Astrocyte of the spinal cord (primary cell): ENCODE measurements at regions not wholly inside any gene's neighbourhood (a gene's known extent, or its start where the extent isn't known, plus 50 kb on each side); places are given as distances from the start of the nearest gene placed in this dataset.

Experiments
- DNase-seq: peaks from one replicate; pipeline ENCODE4 v3.0.0; 2011; ENCODE audit warnings: low read depth, low spot score
- H3K4me3 ChIP-seq: 2 replicates; pipeline ENCODE4 v1.5.1; 2011; ENCODE audit warnings: low read depth, mild to moderate bottlenecking, low read length, moderate library complexity
- CTCF ChIP-seq: IDR thresholded peaks from 2 replicates; pipeline ENCODE4 v1.5.1; 2012; ENCODE audit warnings: low read depth, mild to moderate bottlenecking, low read length, inconsistent platforms
- in situ Hi-C: cut with HindIII; loops from 2 replicates; pipeline ENCODE4 v1.10.0; 2017; ENCODE audit warnings: low sequenced_read_pairs

- in situ Hi-C loops = no loop called here
- DNase-seq = no peak
- no peak for TF ChIP-seq CTCF
- no peak overlapping the region for H3K4me3 ChIP-seq
Observed at GRCh38 chr13:86098511-86098910, 299.3 kb upstream of the SLITRK6 start.

- no peak for DNase-seq
- no peak for TF ChIP-seq CTCF
- H3K4me3 ChIP-seq = no peak overlapping the region
- in situ Hi-C loops = no loop called here
Observed at GRCh38 chr13:86095351-86095750, 296.1 kb upstream of the SLITRK6 start.

GRCh38 chr13:86090181-86090580 is 291.0 kb upstream of the SLITRK6 start:
- in situ Hi-C loops = no loop called here
- DNase-seq = no peak

GRCh38 chr13:86087244-86087643 is 288.0 kb upstream of the SLITRK6 start:
- no peak for TF ChIP-seq CTCF
- no peak overlapping the region for H3K4me3 ChIP-seq
- in situ Hi-C loops = no loop called here
- peak; percentile 25 for DNase-seq

More at GRCh38 chr13:86090181-86090580, 291.0 kb upstream of the SLITRK6 start:
- no peak for TF ChIP-seq CTCF
- no peak overlapping the region for H3K4me3 ChIP-seq

GRCh38 chr13:86085890-86086289 is 286.7 kb upstream of the SLITRK6 start:
- no peak overlapping the region for H3K4me3 ChIP-seq
- in situ Hi-C loops = no loop called here
- peak; percentile 29 for TF ChIP-seq CTCF
- peak; percentile 6 for DNase-seq

GRCh38 chr13:86082121-86082520 is 282.9 kb upstream of the SLITRK6 start:
- no peak for TF ChIP-seq CTCF
- H3K4me3 ChIP-seq = no peak overlapping the region
- no peak for DNase-seq
- in situ Hi-C loops = no loop called here
